ENCODE measurements at regions not wholly inside any gene's neighbourhood (a gene's known extent, or its start where the extent isn't known, plus 50 kb on each side); places are given as distances from the start of the nearest gene placed in this dataset.

DNA sequence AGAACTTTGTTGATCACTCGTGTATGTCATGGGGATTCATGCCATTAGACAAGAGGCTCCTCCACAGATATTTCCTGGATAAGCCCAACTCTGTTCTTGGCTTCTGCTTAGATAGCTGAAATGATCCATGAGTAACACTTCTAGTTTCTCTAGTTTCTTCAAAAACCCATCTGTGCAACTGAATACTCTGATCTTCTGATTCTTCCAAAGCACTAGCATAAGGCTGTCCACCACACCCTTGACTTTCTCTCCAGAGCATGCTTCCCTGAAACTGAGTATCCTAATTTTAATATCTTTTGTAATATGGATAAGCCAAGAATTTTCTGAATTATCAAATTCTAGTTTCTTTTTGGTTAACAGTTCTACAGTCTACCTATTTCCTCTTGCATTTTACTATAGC is 118.6 kb upstream of the TAPT1 start:
- no peak for TF ChIP-seq CTCF (IDR thresholded peaks at IDR 0.05)
- no peak for TF ChIP-seq EP300 (IDR thresholded peaks at IDR 0.05; ENCODE audit: low read depth)
- no peak for TF ChIP-seq POLR2A (IDR thresholded peaks at IDR 0.05)

All from transverse colon (tissue), 3 donors.